Keratinocyte (primary cell): ENCODE measurements at regions not wholly inside any gene's neighbourhood (a gene's known extent, or its start where the extent isn't known, plus 50 kb on each side); places are given as distances from the start of the nearest gene placed in this dataset.

Source experiments
- DNase-seq: peaks from one replicate; pipeline ENCODE4 v3.0.0-alpha.2; 2011; ENCODE audit warnings: low read depth, missing footprints, low spot score
- FAIRE-seq: peaks from 2 replicates; lab custom pipeline; 2011; peaks lifted over from hg19 to GRCh38; lab: Jason Lieb, UNC
- H2AFZ ChIP-seq: 2 replicates; pipeline ENCODE4 v1.6.0; 2012; ENCODE audit warnings: low read length, control low read depth, inconsistent platforms; ENCODE audit not compliant: control insufficient read depth
- H3K27ac ChIP-seq: 2 replicates; pipeline ENCODE4 v1.5.1; 2011; ENCODE audit warnings: low read length; ENCODE audit not compliant: control insufficient read depth, insufficient read depth
- H3K27me3 ChIP-seq: 3 replicates; pipeline ENCODE4 v1.6.0; 2011; ENCODE audit warnings: low read length; ENCODE audit not compliant: control insufficient read depth, insufficient read depth; ENCODE audit errors: extremely low read depth
- H3K36me3 ChIP-seq, 2 experiments: 2 replicates in 1 of 2; 3 replicates in 1 of 2; pipeline ENCODE4 v1.5.1; 2011; ENCODE audit warnings: low read length in 2 of 2, mild to moderate bottlenecking in 1 of 2; ENCODE audit not compliant: control insufficient read depth in 2 of 2, insufficient read depth in 2 of 2; ENCODE audit errors: extremely low read depth in 1 of 2
- H3K4me1 ChIP-seq: 3 replicates; pipeline ENCODE4 v1.5.1; 2011; ENCODE audit warnings: low read length; ENCODE audit not compliant: control insufficient read depth, insufficient read depth; ENCODE audit errors: extremely low read depth
- H3K4me2 ChIP-seq: 3 replicates; pipeline ENCODE4 v1.6.0; 2011; ENCODE audit warnings: low read depth, low read length; ENCODE audit not compliant: control insufficient read depth, insufficient read depth; ENCODE audit errors: extremely low read depth
- H3K4me3 ChIP-seq, 3 experiments: fragments of 200-600 bp in 1 of 3; sonication (generic) in 1 of 3; 2 replicates in 2 of 3; 3 replicates in 1 of 3; pipeline ENCODE4 v1.5.1; 2011 to 2016; ENCODE audit warnings: low read length in 3 of 3, mild to moderate bottlenecking in 3 of 3, control low read depth in 2 of 3, inconsistent platforms in 1 of 3, low read depth in 1 of 3, mixed read lengths in 1 of 3, mixed run types in 1 of 3, moderate library complexity in 1 of 3; ENCODE audit not compliant: control insufficient read depth in 2 of 3, insufficient read depth in 2 of 3; ENCODE audit errors: extremely low read depth in 1 of 3
- H3K79me2 ChIP-seq: 2 replicates; pipeline ENCODE4 v1.6.0; 2012; ENCODE audit warnings: low read length; ENCODE audit not compliant: control insufficient read depth, insufficient read depth
- H3K9ac ChIP-seq: 3 replicates; pipeline ENCODE4 v1.6.0; 2011; ENCODE audit warnings: low read length; ENCODE audit not compliant: control insufficient read depth, insufficient read depth; ENCODE audit errors: extremely low read depth
- H3K9me1 ChIP-seq: 3 replicates; pipeline ENCODE4 v1.6.0; 2011; ENCODE audit warnings: low read length; ENCODE audit not compliant: control insufficient read depth, insufficient read depth; ENCODE audit errors: extremely low read depth
- H3K9me3 ChIP-seq: 2 replicates; pipeline ENCODE4 v1.5.1; 2012; ENCODE audit warnings: low read depth, low read length; ENCODE audit not compliant: control insufficient read depth
- H4K20me1 ChIP-seq: 3 replicates; pipeline ENCODE4 v1.6.0; 2011; ENCODE audit warnings: low read length; ENCODE audit not compliant: control insufficient read depth, insufficient read depth; ENCODE audit errors: extremely low read depth
- EZH2 ChIP-seq: IDR thresholded peaks from one replicate; pipeline ENCODE4 v1.6.1; 2012; ENCODE audit warnings: inconsistent platforms, mild to moderate bottlenecking, low read length, moderate library complexity
- dilution Hi-C: fragments of 300-500 bp; cut with MboI; formaldehyde crosslinking; loops from one replicate; pipeline ENCODE4 v1.7.0; 2020; ENCODE audit warnings: low sequenced_read_pairs; ENCODE audit not compliant: extremely low pct_ligation_motif_present
- TF ChIP-seq, protein P1 (sequence below), 3 experiments: IDR thresholded peaks in 1 of 3; conservative IDR thresholded peaks in 1 of 3; optimal IDR thresholded peaks in 1 of 3; 2 replicates in 2 of 3; 3 replicates in 1 of 3; pipeline versions ENCODE3 to v1.5.1; 2011; ENCODE audit warnings: low read length in 3 of 3, mild to moderate bottlenecking in 3 of 3, moderate library complexity in 2 of 3, control low read depth in 1 of 3, inconsistent platforms in 1 of 3; ENCODE audit not compliant: insufficient read depth in 2 of 3; ENCODE audit errors: extremely low read depth in 1 of 3

DNA sequence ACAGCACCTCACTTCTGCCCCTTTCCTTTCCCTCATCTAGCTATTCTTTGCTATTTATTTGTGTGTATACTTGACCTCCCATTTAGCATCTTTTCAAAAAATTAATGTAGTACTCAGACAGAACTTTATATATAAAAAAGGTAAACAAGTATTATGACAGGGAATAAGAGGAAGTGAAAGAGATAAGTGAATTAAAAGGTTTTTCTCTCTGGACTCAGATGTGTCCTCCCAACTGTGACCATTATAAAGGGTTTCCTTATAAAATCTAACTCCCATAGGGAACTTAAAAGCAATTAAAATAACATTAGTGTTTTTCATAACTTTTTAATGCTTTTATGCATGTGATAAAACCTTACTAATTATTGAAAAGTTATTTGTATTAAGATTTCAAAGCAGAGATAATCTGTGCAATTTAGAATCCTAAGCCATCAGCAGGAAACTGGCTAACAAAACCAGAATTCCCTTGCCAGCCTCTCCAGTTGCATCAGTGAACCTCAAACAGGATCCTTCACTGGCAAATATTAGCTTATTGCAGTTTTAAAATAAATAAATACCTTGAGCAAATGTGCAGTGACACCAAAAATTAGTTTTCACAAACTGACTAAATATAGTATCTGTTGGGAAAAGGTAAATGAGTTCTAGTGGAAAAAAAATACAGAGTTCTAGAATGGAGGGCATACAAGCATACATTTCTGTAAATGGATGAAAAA is 930.7 kb downstream of the BCL11A start:
- no peak for FAIRE-seq
- H3K9ac ChIP-seq: no peak overlapping the region

DNA sequence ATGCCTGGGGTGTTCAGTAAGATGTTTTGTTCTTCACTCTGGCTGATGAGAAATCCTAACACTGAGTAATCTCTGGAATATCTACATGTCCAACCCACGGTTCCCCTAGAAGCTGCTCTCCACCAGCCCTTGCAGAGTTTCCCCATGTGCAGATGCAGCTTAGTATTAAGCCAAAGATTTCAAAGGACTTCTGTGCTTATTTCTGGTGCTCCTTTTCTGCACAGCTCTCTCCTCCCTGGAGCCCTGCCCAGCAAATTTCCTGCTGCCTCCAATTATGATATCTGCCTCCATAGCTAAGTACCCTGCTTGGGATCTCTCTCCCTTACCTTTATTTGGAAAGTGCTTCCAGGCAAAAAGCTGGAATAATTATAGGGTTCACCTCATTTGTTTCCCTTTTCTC is 949.3 kb downstream of the BCL11A start:
- FAIRE-seq: no peak
- H3K4me3 ChIP-seq: no peak overlapping the region
- TF ChIP-seq, protein P1, sequence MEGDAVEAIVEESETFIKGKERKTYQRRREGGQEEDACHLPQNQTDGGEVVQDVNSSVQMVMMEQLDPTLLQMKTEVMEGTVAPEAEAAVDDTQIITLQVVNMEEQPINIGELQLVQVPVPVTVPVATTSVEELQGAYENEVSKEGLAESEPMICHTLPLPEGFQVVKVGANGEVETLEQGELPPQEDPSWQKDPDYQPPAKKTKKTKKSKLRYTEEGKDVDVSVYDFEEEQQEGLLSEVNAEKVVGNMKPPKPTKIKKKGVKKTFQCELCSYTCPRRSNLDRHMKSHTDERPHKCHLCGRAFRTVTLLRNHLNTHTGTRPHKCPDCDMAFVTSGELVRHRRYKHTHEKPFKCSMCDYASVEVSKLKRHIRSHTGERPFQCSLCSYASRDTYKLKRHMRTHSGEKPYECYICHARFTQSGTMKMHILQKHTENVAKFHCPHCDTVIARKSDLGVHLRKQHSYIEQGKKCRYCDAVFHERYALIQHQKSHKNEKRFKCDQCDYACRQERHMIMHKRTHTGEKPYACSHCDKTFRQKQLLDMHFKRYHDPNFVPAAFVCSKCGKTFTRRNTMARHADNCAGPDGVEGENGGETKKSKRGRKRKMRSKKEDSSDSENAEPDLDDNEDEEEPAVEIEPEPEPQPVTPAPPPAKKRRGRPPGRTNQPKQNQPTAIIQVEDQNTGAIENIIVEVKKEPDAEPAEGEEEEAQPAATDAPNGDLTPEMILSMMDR (optimal IDR thresholded peaks at IDR 0.05 in 1 of 3, IDR thresholded peaks at IDR 0.05 in 1 of 3, conservative IDR thresholded peaks at IDR 0.05 in 1 of 3; ENCODE audit: extremely low read depth in 1 of 3, insufficient read depth in 2 of 3, low read length in 3 of 3): no peak
- no peak for TF ChIP-seq EZH2
- H3K36me3 ChIP-seq: no peaks in the 10 kb centered on the region
- no peaks in the 10 kb centered on the region for H4K20me1 ChIP-seq
- no peak overlapping the region for H3K27ac ChIP-seq
- H3K9me1 ChIP-seq: no peaks in the 10 kb centered on the region
- no peaks in the 10 kb centered on the region for H3K79me2 ChIP-seq
- H3K4me2 ChIP-seq: no peak overlapping the region
- no peaks in the 10 kb centered on the region for H3K4me1 ChIP-seq
- dilution Hi-C loops: no loop called here
- H3K9me3 ChIP-seq: no peaks in the 10 kb centered on the region
- no peaks in the 10 kb centered on the region for H3K27me3 ChIP-seq
- H3K9ac ChIP-seq: no peak overlapping the region
- DNase-seq: no peak
- H2AFZ ChIP-seq: no peak overlapping the region

More for the DNA sequence above, 930.7 kb downstream of the BCL11A start:
- H3K27me3 ChIP-seq: no peaks in the 10 kb centered on the region
- no peaks in the 10 kb centered on the region for H3K9me3 ChIP-seq
- H2AFZ ChIP-seq: no peak overlapping the region
- H3K4me2 ChIP-seq: no peak overlapping the region
- no peak for DNase-seq
- H3K27ac ChIP-seq: no peak overlapping the region
- no peak for TF ChIP-seq EZH2
- TF ChIP-seq, protein P1 (optimal IDR thresholded peaks at IDR 0.05 in 1 of 3, IDR thresholded peaks at IDR 0.05 in 1 of 3, conservative IDR thresholded peaks at IDR 0.05 in 1 of 3; ENCODE audit: extremely low read depth in 1 of 3, insufficient read depth in 2 of 3, low read length in 3 of 3): no peak
- H3K36me3 ChIP-seq: no peaks in the 10 kb centered on the region
- no peaks in the 10 kb centered on the region for H3K4me1 ChIP-seq
- no peak overlapping the region for H3K4me3 ChIP-seq
- dilution Hi-C loops: no loop called here
- no peaks in the 10 kb centered on the region for H4K20me1 ChIP-seq
- H3K79me2 ChIP-seq: no peaks in the 10 kb centered on the region
- H3K9me1 ChIP-seq: no peaks in the 10 kb centered on the region
